GM23338 (cell line): ENCODE measurements at regions not wholly inside any gene's neighbourhood (a gene's known extent, or its start where the extent isn't known, plus 50 kb on each side); places are given as distances from the start of the nearest gene placed in this dataset.

Source experiments
- ATAC-seq: fragments of 200-7000 bp; cut with Tn5 transposase; 3 replicates; pipeline ENCODE4 v1.9.1; 2020
- DNase-seq: peaks from one replicate; pipeline ENCODE4 v3.0.0-alpha.2; 2015; ENCODE audit warnings: low spot score
- H2AFZ ChIP-seq: fragments of 200-600 bp; sonication (generic); 2 replicates; pipeline ENCODE4 v1.8.0; 2016; ENCODE audit warnings: antibody characterized with exemption, mild to moderate bottlenecking, moderate library complexity
- H3F3A ChIP-seq: fragments of 200-600 bp; sonication (generic); replicated peaks from 2 replicates; pipeline ENCODE4 v1.8.0; 2017; ENCODE audit warnings: antibody characterized with exemption, mixed run types, low read depth
- H3K27ac ChIP-seq: fragments of 200-600 bp; sonication (generic); 2 replicates; pipeline ENCODE4 v1.6.1; 2016; ENCODE audit warnings: low read depth
- H3K27me3 ChIP-seq: fragments of 200-600 bp; sonication (generic); 2 replicates; pipeline ENCODE4 v1.8.0; 2016; ENCODE audit warnings: mild to moderate bottlenecking, mixed run types, moderate library complexity; ENCODE audit not compliant: insufficient read depth
- H3K36me3 ChIP-seq: fragments of 200-600 bp; sonication (generic); 2 replicates; pipeline ENCODE4 v1.8.0; 2016; ENCODE audit warnings: mild to moderate bottlenecking; ENCODE audit not compliant: insufficient read depth
- H3K4me1 ChIP-seq: fragments of 200-600 bp; sonication (generic); 2 replicates; pipeline ENCODE4 v1.8.0; 2016; ENCODE audit warnings: mild to moderate bottlenecking, moderate library complexity; ENCODE audit not compliant: insufficient read depth
- H3K4me2 ChIP-seq: fragments of 200-600 bp; sonication (generic); 2 replicates; pipeline ENCODE4 v1.7.1; 2017; ENCODE audit warnings: mixed run types
- H3K4me3 ChIP-seq: fragments of 200-600 bp; sonication (generic); 2 replicates; pipeline ENCODE4 v1.6.1; 2016; ENCODE audit warnings: mixed run types
- H3K79me2 ChIP-seq: fragments of 200-600 bp; sonication (generic); replicated peaks from 2 replicates; pipeline ENCODE4 v1.8.0; 2017; ENCODE audit warnings: mild to moderate bottlenecking; ENCODE audit not compliant: insufficient read depth
- H3K9me2 ChIP-seq: fragments of 200-600 bp; sonication (generic); 2 replicates; pipeline ENCODE4 v1.8.0; 2017; ENCODE audit not compliant: insufficient read depth
- H4K20me1 ChIP-seq: fragments of 200-600 bp; sonication (generic); replicated peaks from 2 replicates; pipeline ENCODE4 v1.8.0; 2017; ENCODE audit warnings: mild to moderate bottlenecking; ENCODE audit not compliant: insufficient read depth
- H3K27ac Mint-ChIP-seq: 2 replicates; pipeline ENCODE4 v1.8.0; 2020; ENCODE audit warnings: inconsistent platforms, mild to moderate bottlenecking, moderate library complexity, mixed read lengths
- H3K27me3 Mint-ChIP-seq: 3 replicates; pipeline ENCODE4 v1.8.0; 2022; ENCODE audit warnings: low read depth, mild to moderate bottlenecking, moderate library complexity, mixed read lengths, inconsistent platforms; ENCODE audit not compliant: insufficient read depth, poor library complexity
- H3K36me3 Mint-ChIP-seq: 3 replicates; pipeline ENCODE4 v1.8.0; 2021; ENCODE audit warnings: low read depth, mild to moderate bottlenecking, inconsistent platforms, moderate library complexity, mixed read lengths
- H3K4me1 Mint-ChIP-seq: 3 replicates; pipeline ENCODE4 v1.8.0; 2020; ENCODE audit warnings: mild to moderate bottlenecking, inconsistent platforms, mixed read lengths
- H3K4me3 Mint-ChIP-seq: 3 replicates; pipeline ENCODE4 v1.8.0; 2021; ENCODE audit warnings: moderate library complexity, mild to moderate bottlenecking, inconsistent platforms, mixed read lengths
- H3K9me3 Mint-ChIP-seq: 3 replicates; pipeline ENCODE4 v1.8.0; 2020; ENCODE audit warnings: moderate library complexity, mild to moderate bottlenecking, inconsistent platforms, mixed read lengths
- CTCF ChIP-seq, 2 experiments: fragments of 200-600 bp in 1 of 2; sonication (generic) in 1 of 2; conservative IDR thresholded peaks; 2 replicates each; pipeline versions ENCODE4 v1.5.1 to v1.6.1; 2016 to 2017; ENCODE audit warnings: antibody characterized with exemption in 2 of 2, low read depth in 2 of 2, mild to moderate bottlenecking in 2 of 2, moderate library complexity in 1 of 2
- ETS1 ChIP-seq: IDR thresholded peaks from 2 replicates; pipeline ENCODE4 v1.6.1; 2016; ENCODE audit warnings: antibody characterized with exemption
- EZH2phosphoT487 ChIP-seq: fragments of 200-600 bp; sonication (generic); IDR thresholded peaks from one replicate; pipeline ENCODE4 v1.8.1; 2018; ENCODE audit warnings: antibody characterized with exemption; ENCODE audit not compliant: unreplicated experiment
- POLR2AphosphoS5 ChIP-seq: IDR thresholded peaks from 2 replicates; pipeline ENCODE4 v1.6.1; 2016; ENCODE audit warnings: antibody characterized with exemption, low read depth
- ZNF462 ChIP-seq: fragments of 250-450 bp; sonication (Bioruptor Pico); IDR thresholded peaks from 2 replicates; pipeline ENCODE4 v1.5.0; 2020; ENCODE audit warnings: mild to moderate bottlenecking, moderate library complexity

- Mint-ChIP-seq H3K9me3 (no peaks in the 10 kb centered on the region), H3K27ac (no peak overlapping the region), H3K4me1 (no peaks in the 10 kb centered on the region), H3K27me3 (no peaks in the 10 kb centered on the region), H3K4me3 (no peak overlapping the region), H3K36me3 (no peaks in the 10 kb centered on the region)
- no peak overlapping the region for H3K4me2 ChIP-seq
- H3K4me3 ChIP-seq = no peak overlapping the region
- H3K27me3 ChIP-seq = no peaks in the 10 kb centered on the region
- no peaks in the 10 kb centered on the region for H4K20me1 ChIP-seq
- no peaks in the 10 kb centered on the region for H3K36me3 ChIP-seq
- DNase-seq (no peak), ATAC-seq (no peak)
- no peak for TF ChIP-seq EZH2phosphoT487
- TF ChIP-seq ETS1 = no peak
- no peak for TF ChIP-seq CTCF (conservative IDR thresholded peaks at IDR 0.05; ENCODE audit: low read depth in 2 of 2)
- TF ChIP-seq ZNF462 = no peak
- no peak for TF ChIP-seq POLR2AphosphoS5
- H2AFZ ChIP-seq = no peak overlapping the region
- no peaks in the 10 kb centered on the region for H3F3A ChIP-seq
- H3K9me2 ChIP-seq = peaks cover 2% of the 10 kb centered on the region; the same call in 1 of the 2 replicates
- H3K4me1 ChIP-seq = no peaks in the 10 kb centered on the region
- no peaks in the 10 kb centered on the region for H3K79me2 ChIP-seq
- H3K27ac ChIP-seq = no peak overlapping the region
Observed at GRCh38 chr12:45557016-45557415, 172.5 kb upstream of the ARID2 start.
